Left kidney (tissue), 1 donor: ENCODE measurements at regions not wholly inside any gene's neighbourhood (a gene's known extent, or its start where the extent isn't known, plus 50 kb on each side); places are given as distances from the start of the nearest gene placed in this dataset.
"Not testable (repeated sequence)": the region's sequence is repeated elsewhere in the genome, so short reads cannot be mapped to it uniquely, and the experiment has no call there.

Experiments used
- DNase-seq: peaks from one replicate; pipeline ENCODE4 v3.0.0-alpha.2; 2013

GRCh38 chr17:20683651-20684229 is 104.2 kb downstream of the CDRT15L2 start:
- not testable (repeated sequence) for DNase-seq

DNA sequence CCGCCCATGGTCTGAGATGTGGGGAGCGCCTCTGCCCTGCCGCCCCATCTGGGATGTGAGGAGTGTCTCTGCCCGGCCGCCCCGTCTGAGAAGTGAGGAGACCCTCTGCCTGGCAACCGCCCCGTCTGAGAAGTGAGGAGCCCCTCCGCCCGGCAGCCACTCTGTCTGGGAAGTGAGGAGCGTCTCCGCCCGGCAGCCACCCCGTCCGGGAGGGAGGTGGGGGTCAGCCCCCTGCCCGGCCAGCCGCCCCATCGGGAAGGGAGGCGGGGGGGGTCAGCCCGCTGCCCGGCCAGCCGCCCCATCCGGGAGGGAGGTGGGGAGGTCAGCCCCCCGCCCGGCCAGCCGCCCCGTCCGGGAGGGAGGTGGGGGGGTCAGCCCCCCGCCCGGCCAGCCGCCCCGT is 105.5 kb downstream of the CDRT15L2 start:
- not testable (repeated sequence) for DNase-seq

DNA sequence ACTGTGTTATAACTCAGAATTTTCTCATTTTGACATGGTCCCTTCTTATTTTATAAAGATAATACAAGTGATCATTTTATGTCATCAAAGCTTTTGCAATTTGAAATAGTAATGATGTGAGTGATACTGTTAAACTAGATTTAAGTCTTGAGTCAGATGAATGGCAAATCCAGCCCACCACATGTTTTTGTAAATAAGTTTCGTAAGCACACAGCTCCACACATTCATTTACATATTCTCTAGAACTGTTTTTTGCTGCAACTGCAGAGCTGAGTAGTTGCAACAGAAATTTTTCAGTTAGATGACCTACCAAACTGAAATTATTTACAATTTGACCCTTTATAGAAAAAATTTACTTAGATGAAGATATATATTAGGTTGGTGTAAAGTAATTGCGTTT is 108.1 kb downstream of the CDRT15L2 start:
- DNase-seq, result not testable (repeated sequence)

- DNase-seq, result not testable (repeated sequence)
These were observed 109.7 kb downstream of the CDRT15L2 start for GRCh38 chr17:20689170-20689749.

DNA sequence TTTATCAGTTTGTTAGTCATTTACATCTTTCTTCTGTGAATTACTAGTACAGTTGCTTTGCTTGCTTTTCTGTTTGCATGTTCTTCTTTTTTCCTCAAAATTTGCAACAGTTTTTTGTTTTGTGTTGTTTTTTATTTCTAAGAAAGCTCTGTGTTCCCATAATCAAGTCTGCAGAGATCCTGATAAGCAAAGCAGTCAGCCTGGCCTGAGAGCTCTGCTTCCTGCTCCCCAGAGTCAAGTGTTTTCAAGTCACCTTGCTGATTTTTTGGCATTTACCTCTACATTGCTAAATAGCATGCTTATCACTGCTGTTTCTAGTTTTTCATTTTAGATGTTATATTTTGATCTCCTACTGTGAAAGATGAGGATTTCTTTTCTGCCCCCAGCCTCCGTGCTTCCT is 113.2 kb downstream of the CDRT15L2 start:
- not testable (repeated sequence) for DNase-seq

DNA sequence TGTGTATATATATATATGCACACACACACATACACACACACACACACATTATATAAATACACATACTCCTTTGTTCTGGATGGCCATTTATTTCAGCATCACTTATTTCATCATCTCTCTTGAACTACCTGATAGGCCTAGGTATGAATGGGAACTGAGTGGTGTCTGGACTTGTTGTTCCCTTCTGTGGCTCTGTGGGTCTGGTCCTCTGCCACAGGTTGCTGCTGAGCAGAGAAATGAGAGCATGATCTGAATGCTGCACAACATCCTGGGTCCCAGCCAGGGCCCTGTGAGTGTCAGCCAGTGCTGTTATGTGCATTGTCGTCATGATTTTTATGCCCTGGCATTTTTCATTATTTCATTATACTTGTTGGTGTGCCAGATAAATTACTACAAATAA is 116.3 kb downstream of the CDRT15L2 start:
- not testable (repeated sequence) for DNase-seq

- DNase-seq, result not testable (repeated sequence)
These were observed 119.1 kb downstream of the CDRT15L2 start for GRCh38 chr17:20698463-20699206.

DNA sequence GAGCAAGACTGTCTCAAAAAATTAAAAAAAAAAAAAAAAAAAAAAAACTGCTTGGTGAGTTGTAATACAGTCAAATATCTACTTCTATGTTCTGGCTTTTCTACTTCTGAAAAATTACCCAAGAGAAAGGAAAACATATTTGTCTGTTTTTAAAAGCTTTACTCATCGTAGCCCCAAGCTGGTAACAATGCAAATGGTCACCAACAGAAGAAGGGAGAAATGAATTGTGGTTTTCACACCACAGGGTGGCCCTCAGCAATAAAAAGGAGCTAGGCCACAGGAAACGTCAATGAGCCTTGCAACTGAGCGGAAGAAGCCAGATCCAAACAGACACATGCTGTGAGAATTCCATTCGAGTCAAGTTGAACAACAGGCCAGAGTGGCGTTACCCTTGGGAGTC is 121.0 kb downstream of the CDRT15L2 start:
- not testable (repeated sequence) for DNase-seq

- not testable (repeated sequence) for DNase-seq
These were observed 121.8 kb downstream of the CDRT15L2 start for GRCh38 chr17:20701366-20701765.

GRCh38 chr17:20702692-20703091 is 123.2 kb downstream of the CDRT15L2 start:
- no peak for DNase-seq

- DNase-seq, result no peak
These were observed 124.3 kb downstream of the CDRT15L2 start for GRCh38 chr17:20703781-20704180.

DNA sequence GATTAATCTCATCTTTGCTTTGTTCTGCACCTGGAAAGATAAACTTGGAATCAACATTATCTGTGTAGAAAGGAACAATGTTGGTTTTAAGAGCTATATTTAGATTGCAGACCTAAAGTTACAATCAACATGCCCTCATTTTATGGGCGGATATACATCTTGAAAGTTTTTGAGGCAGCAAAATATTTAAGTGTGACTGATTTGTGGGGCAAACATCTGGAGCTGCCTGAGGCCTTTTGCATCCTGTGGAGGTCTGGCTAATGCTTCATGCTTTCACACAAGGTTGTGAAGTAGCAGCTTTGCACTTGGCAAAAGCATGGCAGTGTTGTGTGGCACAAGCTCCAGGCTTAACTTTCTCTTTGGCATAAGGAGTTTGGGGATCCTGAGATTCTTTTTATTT is 125.7 kb downstream of the CDRT15L2 start:
- not testable (repeated sequence) for DNase-seq

DNA sequence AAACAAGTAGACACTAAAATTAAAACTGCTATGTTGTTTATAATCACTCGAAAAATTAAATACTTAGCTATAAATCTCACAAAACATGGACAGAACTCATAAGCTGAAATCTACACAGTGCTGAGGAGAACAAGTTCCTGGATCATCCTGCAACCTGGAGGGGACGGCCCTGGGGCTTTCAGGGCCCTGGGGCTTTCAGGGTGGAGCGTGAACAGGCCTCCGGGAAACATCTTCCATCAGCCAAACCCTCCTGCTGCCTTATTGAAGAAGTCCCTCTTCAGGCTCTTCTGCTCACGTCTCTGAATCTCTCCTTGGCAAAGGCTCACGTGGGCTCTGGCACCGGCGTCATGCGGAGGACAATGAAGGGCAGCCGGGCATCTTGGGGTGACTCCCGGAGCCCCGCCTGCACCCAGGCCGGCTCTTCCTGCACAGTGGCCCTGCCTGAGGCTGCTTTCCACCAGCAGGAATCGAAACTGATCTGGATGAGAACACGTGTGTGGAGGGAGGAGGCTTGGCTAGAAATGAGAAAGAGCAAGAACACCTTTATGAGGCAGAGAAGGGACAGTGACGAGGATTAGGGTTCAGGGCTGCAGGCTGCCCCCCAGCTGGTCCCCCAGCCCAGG is 127.3 kb downstream of the CDRT15L2 start:
- DNase-seq, result no peak

DNA sequence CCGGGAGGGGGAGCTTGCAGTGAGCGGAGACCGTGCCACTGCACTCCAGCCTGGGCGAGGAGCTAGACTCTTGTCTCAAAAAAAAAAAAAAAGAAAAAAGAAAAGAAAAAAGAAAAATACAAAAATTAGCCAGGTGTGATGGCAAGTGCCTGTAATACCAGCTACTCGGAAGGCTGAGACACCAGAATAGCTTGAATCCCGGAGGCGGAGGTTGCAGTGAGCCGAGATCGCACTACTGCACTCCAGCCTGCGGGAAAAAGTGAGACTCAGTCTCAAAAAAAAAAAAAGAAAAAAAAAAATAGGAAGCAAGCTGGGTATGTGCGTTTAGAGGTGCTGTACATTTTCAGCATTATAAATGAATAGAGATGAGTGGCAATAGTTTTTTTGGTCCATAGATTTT is 129.3 kb downstream of the CDRT15L2 start:
- DNase-seq, result not testable (repeated sequence)

DNA sequence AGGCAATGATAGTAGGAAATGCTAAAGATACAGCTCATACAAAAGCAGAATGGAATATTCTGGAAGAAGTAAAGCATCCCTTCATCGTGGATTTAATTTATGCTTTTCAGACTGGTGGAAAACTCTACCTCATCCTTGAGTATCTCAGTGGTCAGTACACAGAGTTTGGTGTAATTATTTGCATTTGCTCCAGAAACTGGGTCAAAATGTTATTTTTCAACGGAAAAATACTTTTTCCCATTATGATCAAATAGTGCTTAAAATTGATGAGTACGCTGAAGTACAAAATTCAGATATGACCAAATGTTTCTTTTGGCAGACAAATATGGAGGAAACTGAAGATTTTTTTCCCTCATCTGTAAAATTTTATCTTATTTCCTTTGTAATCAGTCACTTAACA is 137.0 kb downstream of the CDRT15L2 start:
- DNase-seq, result not testable (repeated sequence)

DNA sequence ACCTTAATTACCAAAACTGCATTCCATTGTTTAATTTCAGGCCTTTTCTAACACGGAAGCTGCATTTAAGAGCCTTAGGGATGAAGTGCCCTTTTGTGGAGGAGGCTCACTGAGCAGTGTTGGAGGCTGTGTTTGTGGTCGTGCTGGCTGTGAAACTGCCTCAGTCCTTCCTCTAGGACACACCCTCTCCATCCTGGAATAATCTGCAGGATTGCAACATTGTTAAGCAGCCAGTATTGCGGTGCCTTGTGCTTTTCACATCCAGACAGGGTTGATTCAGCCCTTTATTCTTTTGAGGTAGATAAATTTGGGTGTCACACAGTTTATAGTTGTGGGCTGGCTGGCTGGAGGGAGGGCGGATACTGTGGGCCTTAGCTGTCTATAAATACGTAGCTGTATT is 141.6 kb downstream of the CDRT15L2 start:
- DNase-seq, result no peak

DNA sequence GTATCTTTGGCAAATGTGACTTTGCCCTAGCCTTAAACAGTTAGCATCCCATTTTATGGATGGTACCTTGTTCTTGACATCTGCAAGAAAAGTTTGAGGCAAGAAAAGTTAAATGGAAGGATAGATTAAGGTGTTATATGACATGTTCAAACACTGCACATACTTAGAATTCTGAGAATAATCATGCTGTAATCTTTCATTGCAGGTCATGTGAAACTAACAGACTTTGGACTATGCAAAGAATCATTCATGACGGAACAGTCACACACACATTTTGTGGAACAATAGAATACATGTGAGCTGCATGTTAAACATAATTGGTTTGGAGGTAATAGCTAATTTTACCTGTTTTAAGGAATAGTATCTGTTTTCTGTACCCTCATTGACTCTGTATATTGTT is 144.9 kb downstream of the CDRT15L2 start:
- DNase-seq, result not testable (repeated sequence)

- not testable (repeated sequence) for DNase-seq
These were observed 147.7 kb downstream of the CDRT15L2 start for GRCh38 chr17:20727201-20727600.

GRCh38 chr17:20728181-20728580 is 148.7 kb downstream of the CDRT15L2 start:
- no peak for DNase-seq

- not testable (repeated sequence) for DNase-seq
These were observed 151.6 kb downstream of the CDRT15L2 start for GRCh38 chr17:20731131-20731530.

- DNase-seq, result no peak
These were observed 154.4 kb downstream of the CDRT15L2 start for GRCh38 chr17:20733923-20734322.

DNA sequence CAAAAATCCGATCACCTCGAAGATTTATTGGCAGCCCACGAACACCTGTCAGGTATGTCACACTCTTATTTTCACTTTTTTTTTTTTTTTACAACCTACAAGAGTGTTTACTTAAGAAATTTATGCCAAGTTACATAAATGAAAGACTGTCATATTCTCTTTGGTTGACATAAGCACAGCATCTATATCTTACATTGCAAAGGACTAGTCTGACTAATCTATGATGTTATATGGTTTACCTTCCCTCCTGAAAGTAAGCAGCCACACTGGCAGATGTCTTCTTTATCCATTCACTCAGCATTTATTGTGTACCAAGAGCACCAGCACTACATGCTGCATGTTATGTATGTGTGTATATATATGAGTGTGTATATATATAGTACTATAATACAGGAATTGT is 156.3 kb downstream of the CDRT15L2 start:
- DNase-seq, result no peak

DNA sequence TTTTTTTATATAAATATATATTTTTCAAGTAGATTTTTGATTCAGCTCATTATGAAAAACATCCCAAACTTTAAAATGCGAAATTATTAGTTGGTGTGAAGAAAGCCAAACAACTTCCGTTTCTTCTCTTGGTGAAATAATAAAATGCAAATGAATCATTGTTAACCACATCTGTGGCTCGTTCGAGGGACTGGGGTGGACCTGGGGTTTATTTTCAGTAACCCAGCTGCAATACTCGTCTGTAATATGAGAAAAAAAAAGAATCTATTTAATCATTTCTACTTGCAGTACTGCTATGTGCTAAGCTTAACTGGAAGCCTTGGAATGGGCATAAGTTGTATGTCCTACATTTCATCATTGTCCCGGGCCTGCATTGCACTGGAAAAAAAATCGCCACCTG is 158.1 kb downstream of the CDRT15L2 start:
- not testable (repeated sequence) for DNase-seq
